ENCODE measurements at regions not wholly inside any gene's neighbourhood (a gene's known extent, or its start where the extent isn't known, plus 50 kb on each side); places are given as distances from the start of the nearest gene placed in this dataset.

- DNase-seq (ENCODE audit: low spot score) = no peak
These were observed 123.5 kb upstream of the ADCY1 start for GRCh38 chr7:45450571-45451204.

- DNase-seq (ENCODE audit: low spot score) = no peak
These were observed 122.7 kb upstream of the ADCY1 start for GRCh38 chr7:45451342-45452035.

DNA sequence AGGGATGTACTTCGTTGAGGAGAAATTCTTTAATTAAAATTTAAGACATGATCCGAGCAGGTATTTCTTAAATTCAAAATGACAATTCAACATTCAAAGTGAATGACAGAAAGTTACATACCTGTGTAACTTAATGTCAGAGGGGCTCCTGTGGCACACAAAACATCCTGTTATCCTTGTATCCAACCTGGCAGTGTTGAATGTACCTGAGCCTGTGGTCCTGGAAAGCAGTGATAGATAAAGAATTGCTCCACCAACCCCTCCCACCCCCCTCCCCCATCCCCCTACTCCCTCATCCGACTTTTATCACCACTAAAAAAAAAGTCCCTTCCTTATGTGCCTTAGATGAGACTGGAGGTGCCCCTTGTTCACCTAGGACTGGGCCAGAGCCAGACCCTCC is 119.4 kb upstream of the ADCY1 start:
- no peak for DNase-seq (ENCODE audit: low spot score)

- DNase-seq (ENCODE audit: low spot score) = no peak
These were observed 118.5 kb upstream of the ADCY1 start for GRCh38 chr7:45455662-45456061.

- DNase-seq (ENCODE audit: low spot score) = no peak
These were observed 118.1 kb upstream of the ADCY1 start for GRCh38 chr7:45456105-45456504.

- DNase-seq (ENCODE audit: low spot score) = no peak
These were observed 117.2 kb upstream of the ADCY1 start for GRCh38 chr7:45456747-45457524.

DNA sequence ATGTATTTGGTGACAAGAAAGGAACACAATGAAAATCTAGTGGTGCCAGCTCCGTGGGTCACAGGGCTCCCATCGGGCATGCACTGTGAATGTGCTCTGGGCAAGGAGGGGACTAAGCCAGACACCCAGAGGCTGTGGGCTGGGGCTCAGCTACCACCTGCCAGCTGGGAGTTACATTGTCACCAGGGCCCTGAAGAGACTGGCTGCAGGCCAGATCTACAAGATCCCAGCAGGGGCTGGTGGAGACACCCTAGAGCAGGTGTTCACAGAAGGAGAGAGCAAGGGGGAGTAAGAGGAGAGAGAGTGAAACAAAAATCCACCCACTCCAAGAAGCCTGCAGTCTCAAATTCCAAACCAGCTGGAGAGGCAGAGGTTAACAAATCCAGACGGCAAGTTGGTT is 116.6 kb upstream of the ADCY1 start:
- no peak for DNase-seq (ENCODE audit: low spot score)

DNA sequence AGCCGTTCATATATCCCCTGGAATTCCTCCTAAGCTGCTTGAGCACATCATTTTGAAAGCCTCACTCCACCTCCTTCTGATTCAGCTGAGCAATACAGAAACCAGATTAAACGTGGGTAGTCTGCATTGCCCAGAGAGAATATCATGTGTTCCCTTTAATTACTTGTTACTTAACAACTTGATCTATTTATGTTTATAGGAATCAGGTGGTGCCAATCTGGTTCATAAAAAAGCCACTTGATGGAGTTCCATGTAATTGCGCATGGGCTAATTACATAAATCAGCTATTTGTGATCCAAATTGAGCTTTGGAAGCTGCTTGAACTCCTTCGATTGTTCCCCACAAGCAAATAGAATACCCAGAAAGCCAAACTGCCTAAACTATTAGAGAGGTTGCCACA is 114.7 kb upstream of the ADCY1 start:
- DNase-seq (ENCODE audit: low spot score) = no peak

GRCh38 chr7:45460379-45460778 is 113.8 kb upstream of the ADCY1 start:
- DNase-seq (ENCODE audit: low spot score) = no peak

GRCh38 chr7:45461026-45461425 is 113.1 kb upstream of the ADCY1 start:
- DNase-seq (ENCODE audit: low spot score) = no peak

- no peak for DNase-seq (ENCODE audit: low spot score)
These were observed 105.1 kb upstream of the ADCY1 start for GRCh38 chr7:45469103-45469502.

- no peak for DNase-seq (ENCODE audit: low spot score)
These were observed 104.1 kb upstream of the ADCY1 start for GRCh38 chr7:45470031-45470430.

GRCh38 chr7:45479781-45480180 is 94.4 kb upstream of the ADCY1 start:
- DNase-seq (ENCODE audit: low spot score) = no peak

GRCh38 chr7:45482451-45482850 is 91.7 kb upstream of the ADCY1 start:
- no peak for DNase-seq (ENCODE audit: low spot score)

GRCh38 chr7:45484094-45484493 is 90.1 kb upstream of the ADCY1 start:
- no peak for DNase-seq (ENCODE audit: low spot score)

- DNase-seq (ENCODE audit: low spot score) = no peak
These were observed 87.6 kb upstream of the ADCY1 start for GRCh38 chr7:45486575-45486974.

DNA sequence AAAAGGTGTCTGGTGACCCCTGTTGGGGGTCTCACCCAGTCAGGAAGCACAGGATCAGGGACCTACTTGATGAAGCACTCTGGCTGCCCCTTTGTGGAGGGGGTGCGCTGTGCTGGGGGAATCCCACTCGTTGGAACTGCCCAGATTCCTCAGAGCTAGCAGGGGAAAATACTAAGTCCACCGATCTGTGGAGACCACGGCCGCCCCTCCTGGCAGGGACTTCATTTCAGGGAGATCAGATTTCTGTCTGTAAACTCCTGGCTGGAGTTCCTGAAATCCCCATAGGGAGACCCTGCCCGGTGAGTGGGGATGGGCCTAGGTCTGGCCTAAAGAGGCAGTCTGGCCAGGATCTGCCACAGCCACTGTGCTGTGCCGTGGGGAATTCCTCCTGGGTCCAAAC is 79.3 kb upstream of the ADCY1 start:
- DNase-seq (ENCODE audit: low spot score) = no peak

GRCh38 chr7:45495618-45496017 is 78.5 kb upstream of the ADCY1 start:
- no peak for DNase-seq (ENCODE audit: low spot score)

DNA sequence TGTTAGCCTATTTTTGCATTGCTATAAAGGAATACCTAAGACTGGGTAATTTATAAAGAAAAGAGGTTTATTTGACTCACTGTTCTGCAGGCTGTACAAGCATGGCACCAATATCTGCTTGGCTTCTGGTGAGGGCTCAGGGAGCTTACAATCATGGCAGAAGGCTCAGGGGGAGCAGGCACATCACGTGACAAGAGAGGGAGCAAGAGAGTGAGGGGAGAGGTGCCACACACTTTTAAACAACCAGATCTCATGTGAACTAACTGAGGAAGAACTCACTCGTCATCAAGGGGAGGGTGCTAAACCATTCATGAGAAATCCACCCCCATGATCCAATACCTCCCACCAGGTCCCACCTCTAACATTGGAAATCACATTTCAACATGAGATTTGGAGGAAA is 73.9 kb upstream of the ADCY1 start:
- DNase-seq (ENCODE audit: low spot score) = no peak

- no peak for DNase-seq (ENCODE audit: low spot score)
These were observed 72.4 kb upstream of the ADCY1 start for GRCh38 chr7:45501791-45502190.

- DNase-seq (ENCODE audit: low spot score) = no peak
These were observed 68.1 kb upstream of the ADCY1 start for GRCh38 chr7:45506059-45506458.

GRCh38 chr7:45509222-45509621 is 64.9 kb upstream of the ADCY1 start:
- no peak for DNase-seq (ENCODE audit: low spot score)

Measured in mesenteric fat pad (tissue), 1 donor.